GM12873 (cell line): ENCODE measurements at regions not wholly inside any gene's neighbourhood (a gene's known extent, or its start where the extent isn't known, plus 50 kb on each side); places are given as distances from the start of the nearest gene placed in this dataset.

Experiments used
- TF ChIP-seq, protein P1 (sequence below): IDR thresholded peaks from 2 replicates; pipeline ENCODE4 v1.5.1; 2012; ENCODE audit warnings: low read depth, mild to moderate bottlenecking, moderate library complexity, low read length, control low read depth; ENCODE audit not compliant: insufficient read depth; ENCODE audit errors: missing control alignments

DNA sequence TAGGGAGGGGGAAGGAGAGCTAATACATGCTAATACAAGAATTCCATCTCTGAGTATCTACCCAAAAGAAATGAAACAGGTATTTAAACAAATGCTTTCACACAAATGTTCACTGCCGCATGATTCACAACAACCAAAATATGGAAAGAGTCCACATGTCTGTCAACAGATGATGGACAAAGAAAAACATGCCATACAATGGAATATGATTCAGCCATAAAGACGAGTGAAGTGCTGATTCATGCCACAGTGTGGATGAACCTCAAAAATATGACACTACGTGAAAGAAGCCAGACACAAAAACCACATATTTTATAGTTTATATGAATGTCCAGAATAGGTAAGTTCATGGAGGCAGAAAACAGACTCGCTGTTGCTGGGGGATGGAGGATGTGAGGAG lies 321.4 kb downstream of the FOXL1 start:
- TF ChIP-seq, protein P1, sequence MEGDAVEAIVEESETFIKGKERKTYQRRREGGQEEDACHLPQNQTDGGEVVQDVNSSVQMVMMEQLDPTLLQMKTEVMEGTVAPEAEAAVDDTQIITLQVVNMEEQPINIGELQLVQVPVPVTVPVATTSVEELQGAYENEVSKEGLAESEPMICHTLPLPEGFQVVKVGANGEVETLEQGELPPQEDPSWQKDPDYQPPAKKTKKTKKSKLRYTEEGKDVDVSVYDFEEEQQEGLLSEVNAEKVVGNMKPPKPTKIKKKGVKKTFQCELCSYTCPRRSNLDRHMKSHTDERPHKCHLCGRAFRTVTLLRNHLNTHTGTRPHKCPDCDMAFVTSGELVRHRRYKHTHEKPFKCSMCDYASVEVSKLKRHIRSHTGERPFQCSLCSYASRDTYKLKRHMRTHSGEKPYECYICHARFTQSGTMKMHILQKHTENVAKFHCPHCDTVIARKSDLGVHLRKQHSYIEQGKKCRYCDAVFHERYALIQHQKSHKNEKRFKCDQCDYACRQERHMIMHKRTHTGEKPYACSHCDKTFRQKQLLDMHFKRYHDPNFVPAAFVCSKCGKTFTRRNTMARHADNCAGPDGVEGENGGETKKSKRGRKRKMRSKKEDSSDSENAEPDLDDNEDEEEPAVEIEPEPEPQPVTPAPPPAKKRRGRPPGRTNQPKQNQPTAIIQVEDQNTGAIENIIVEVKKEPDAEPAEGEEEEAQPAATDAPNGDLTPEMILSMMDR = no peak

DNA sequence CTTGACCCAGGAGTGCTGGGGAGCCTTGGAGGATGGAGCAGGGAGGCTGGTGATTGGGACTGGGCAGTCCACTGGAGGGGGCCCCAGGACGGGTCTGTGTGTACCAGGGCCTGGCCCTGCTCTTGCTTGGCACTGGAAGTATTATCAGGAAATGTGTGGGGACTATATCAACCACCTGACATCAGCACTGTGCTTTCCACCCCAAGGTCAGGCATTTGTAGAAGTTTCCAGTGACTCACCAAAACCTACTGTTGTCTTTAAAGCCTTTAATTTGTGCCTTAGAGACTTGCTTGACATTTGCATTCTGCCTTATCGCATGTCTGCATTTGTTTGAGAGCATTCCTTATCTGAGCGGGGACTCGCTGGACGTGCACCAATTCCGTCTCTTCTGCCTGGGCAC lies 323.1 kb downstream of the FOXL1 start:
- TF ChIP-seq, protein P1 = no peak

DNA sequence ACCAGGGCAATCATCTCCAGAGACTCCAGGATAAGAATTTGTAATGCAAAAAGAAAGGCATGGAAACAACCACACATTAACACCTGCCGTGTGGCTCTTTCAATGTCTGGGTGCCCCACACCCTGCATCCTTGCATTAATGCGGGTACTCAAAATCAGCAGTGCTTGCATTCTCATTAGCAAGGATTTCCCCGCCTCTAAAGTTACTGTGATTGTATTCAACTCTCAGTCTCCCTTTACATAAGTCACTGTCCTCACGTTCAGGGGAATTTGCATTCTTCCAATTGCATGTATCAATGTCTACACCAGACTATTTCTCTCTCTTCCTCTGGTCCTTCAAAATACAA lies 324.3 kb downstream of the FOXL1 start:
- TF ChIP-seq, protein P1 = no peak

DNA sequence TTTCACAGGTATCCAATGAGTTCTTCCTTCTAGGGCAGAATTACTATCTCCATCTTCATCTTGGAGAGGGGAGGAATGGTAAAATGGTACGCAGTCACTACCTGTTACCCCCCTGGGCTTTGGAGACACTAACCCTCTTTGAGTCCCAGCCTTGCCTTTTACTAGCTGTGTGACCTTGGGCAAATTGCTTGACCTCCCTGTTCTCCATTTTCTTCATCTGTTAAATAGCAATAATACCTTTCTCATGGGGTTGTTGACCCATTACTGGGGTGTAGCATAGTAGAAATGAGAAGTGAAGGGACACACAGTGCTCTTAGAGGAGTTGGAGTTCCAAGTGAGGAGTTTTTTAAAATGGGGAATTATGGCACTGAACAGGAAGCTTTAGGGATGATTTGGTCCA lies 324.7 kb downstream of the FOXL1 start:
- TF ChIP-seq, protein P1 = no peak

DNA sequence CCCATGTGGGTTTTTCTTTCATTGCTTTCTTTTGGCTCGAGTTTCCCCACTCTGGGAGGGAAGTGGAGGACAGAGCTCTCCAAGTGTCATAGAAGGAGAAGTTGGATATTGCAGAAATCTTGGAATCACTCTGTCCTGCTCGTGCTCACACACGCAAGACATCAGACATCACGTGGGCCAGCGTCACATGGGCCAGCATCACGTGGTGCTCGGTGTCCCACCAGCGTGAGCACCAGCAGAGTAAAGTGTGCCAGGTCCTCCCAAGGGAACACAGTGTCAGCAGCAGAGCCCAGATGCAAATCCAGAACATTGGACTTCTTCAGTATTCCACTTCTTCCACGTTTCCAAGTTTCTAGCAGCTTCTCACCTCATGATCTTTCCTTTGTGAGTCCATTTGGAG lies 327.0 kb downstream of the FOXL1 start:
- TF ChIP-seq, protein P1 = no peak

DNA sequence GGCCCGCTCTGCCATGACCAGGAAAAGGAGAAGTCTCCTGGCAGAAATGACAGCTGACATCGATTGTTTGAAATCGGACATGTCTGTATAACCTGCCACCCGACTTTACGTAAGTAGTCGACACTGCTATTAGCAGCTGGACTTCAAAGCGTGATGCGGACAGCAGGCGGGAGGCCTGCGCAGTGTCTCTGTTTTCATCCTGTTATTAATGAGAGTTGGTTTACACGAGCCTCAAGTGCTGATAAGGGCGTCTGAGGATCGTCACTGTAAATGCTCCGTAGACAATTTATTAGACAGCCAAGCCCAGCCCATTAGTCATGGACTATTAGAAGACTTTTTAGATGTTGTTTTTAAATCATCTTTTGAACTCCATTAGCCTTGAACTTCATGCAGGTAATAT lies 328.3 kb downstream of the FOXL1 start:
- TF ChIP-seq, protein P1 = no peak

DNA sequence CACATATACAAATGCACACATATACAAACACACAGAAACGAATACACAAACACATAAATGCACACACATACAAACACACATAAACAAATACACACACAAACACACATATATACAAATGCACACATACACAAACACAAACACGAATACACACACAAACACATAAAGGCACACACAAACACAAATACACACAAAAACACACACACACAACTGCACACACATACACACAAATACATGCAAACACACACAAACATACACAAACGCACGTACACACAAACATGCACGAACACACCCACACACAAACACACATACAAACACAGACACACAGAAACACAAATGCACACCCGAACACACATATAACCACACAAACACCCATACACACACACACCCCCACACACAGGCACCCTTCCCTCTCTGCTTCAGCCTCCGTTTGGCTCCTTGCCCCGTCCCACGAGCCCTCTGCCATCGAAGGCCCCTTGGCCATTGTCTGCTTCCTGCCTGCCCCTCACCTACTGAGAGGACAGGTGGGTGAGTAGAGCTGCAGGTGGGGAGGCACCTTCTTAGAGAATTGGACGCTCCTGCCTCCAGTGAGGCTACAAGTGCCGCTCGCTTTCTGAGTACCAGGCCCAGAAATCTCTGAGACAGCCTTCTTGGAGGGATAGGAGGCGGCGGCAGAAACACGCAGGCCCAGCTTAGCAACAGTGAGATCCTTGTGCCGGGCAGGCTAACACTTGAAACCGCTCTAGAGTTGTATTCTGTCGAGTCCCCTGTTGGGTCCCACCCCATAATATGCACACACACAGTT lies 331.2 kb downstream of the FOXL1 start:
- TF ChIP-seq, protein P1 = no peak
